Gastroesophageal sphincter (tissue), 4 donors: ENCODE measurements at regions not wholly inside any gene's neighbourhood (a gene's known extent, or its start where the extent isn't known, plus 50 kb on each side); places are given as distances from the start of the nearest gene placed in this dataset.

ENCODE experiments used
- ATAC-seq: fragments of 150-250 bp; one replicate; pipeline ENCODE4 v1.9.1; 2016; ENCODE audit warnings: mild to moderate bottlenecking, moderate library complexity
- H3K27ac ChIP-seq, 4 donors: fragments of 200-600 bp; sonication (generic) in 3 of 4; 1 replicate in 3 of 4; 2 replicates in 1 of 4; pipeline ENCODE4 v1.5.1; 2016 to 2019
- H3K27me3 ChIP-seq: fragments of 200-600 bp; sonication (generic); one replicate; pipeline ENCODE4 v1.5.1; 2019
- H3K36me3 ChIP-seq, 2 donors: fragments of 200-600 bp; sonication (generic); one replicate each; pipeline ENCODE4 v1.5.1; 2019; ENCODE audit warnings: control low read depth in 1 of 2
- H3K4me1 ChIP-seq, 3 donors: fragments of 200-600 bp; sonication (generic); 1 replicate in 2 of 3; 2 replicates in 1 of 3; pipeline ENCODE4 v1.5.1; 2016 to 2019; ENCODE audit warnings: control low read depth in 2 of 3
- H3K4me3 ChIP-seq, 2 donors: fragments of 200-600 bp; sonication (generic); one replicate each; pipeline ENCODE4 v1.5.1; 2019; ENCODE audit warnings: mild to moderate bottlenecking in 1 of 2, moderate library complexity in 1 of 2
- H3K9me3 ChIP-seq, 3 donors: fragments of 200-600 bp; sonication (generic); one replicate each; pipeline ENCODE4 v1.5.1; 2017 to 2019; ENCODE audit warnings: control low read depth in 2 of 3
- EP300 ChIP-seq: sonication (generic); formaldehyde crosslinking; IDR thresholded peaks from one replicate; pipeline ENCODE4 v1.6.1; 2017; ENCODE audit warnings: antibody characterized with exemption, mild to moderate bottlenecking
- POLR2A ChIP-seq, 2 donors: fragments of 450-650 bp; IDR thresholded peaks; one replicate each; pipeline ENCODE4 v1.6.1; 2017; ENCODE audit warnings: antibody characterized with exemption in 2 of 2, mild to moderate bottlenecking in 2 of 2, moderate library complexity in 1 of 2
- POLR2AphosphoS5 ChIP-seq: sonication (generic); formaldehyde crosslinking; IDR thresholded peaks from one replicate; pipeline ENCODE4 v1.6.1; 2017; ENCODE audit warnings: antibody characterized with exemption
- WGBS, 2 donors: methylation state at CpG; one replicate each; pipeline ENCODE4 v1.1.5; 2018; ENCODE audit warnings: low coverage in 1 of 2; 5-methylcytosine and 5-hydroxymethylcytosine counted together
- TF ChIP-seq, protein P1 (sequence below), 4 experiments: fragments of 200-600 bp in 2 of 4; fragments of 450-650 bp in 2 of 4; sonication (generic) in 1 of 4; IDR thresholded peaks; one replicate each; pipeline ENCODE4 v1.5.1; 2017 to 2019; ENCODE audit warnings: antibody characterized with exemption in 4 of 4, mild to moderate bottlenecking in 2 of 4, moderate library complexity in 2 of 4

DNA sequence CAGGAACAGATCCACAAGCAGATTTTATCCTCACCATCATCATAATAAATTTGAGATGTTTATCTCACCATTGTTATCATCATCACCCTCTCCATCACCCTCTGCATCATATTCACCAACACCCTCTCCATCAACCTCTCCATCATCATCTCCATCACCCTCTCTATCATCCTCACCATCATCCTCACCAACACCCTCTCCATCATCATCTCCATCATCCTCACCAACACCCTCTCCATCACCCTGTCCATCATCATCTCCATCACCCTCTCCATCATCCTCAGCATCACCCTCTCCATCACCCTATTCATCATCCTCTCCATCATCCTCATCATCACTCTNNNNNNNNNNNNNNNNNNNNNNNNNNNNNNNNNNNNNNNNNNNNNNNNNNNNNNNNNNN, 567.0 kb upstream of the SGCD start:
- Histone ChIP-seq H3K27me3 (no peaks in the 10 kb centered on the region), H3K4me1 (no peaks in the 10 kb centered on the region), H3K27ac (no peak overlapping the region), H3K36me3 (no peaks in the 10 kb centered on the region), H3K4me3 (no peak overlapping the region), H3K9me3 (no peaks in the 10 kb centered on the region)
- TF ChIP-seq POLR2A (IDR thresholded peaks at IDR 0.05) (no peak), EP300 (no peak), POLR2AphosphoS5 (no peak)
- TF ChIP-seq, protein P1, sequence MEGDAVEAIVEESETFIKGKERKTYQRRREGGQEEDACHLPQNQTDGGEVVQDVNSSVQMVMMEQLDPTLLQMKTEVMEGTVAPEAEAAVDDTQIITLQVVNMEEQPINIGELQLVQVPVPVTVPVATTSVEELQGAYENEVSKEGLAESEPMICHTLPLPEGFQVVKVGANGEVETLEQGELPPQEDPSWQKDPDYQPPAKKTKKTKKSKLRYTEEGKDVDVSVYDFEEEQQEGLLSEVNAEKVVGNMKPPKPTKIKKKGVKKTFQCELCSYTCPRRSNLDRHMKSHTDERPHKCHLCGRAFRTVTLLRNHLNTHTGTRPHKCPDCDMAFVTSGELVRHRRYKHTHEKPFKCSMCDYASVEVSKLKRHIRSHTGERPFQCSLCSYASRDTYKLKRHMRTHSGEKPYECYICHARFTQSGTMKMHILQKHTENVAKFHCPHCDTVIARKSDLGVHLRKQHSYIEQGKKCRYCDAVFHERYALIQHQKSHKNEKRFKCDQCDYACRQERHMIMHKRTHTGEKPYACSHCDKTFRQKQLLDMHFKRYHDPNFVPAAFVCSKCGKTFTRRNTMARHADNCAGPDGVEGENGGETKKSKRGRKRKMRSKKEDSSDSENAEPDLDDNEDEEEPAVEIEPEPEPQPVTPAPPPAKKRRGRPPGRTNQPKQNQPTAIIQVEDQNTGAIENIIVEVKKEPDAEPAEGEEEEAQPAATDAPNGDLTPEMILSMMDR (IDR thresholded peaks at IDR 0.05): no peak
- no peak for ATAC-seq

GRCh38 chr5:155761502-155761901, 565.5 kb upstream of the SGCD start:
- Histone ChIP-seq H3K27me3 (no peaks in the 10 kb centered on the region), H3K9me3 (no peaks in the 10 kb centered on the region), H3K4me3 (no peak overlapping the region), H3K36me3 (no peaks in the 10 kb centered on the region), H3K27ac (no peak overlapping the region), H3K4me1 (no peaks in the 10 kb centered on the region)
- no peak for ATAC-seq
- no peak for TF ChIP-seq EP300
- TF ChIP-seq, protein P1 (IDR thresholded peaks at IDR 0.05): no peak
- TF ChIP-seq POLR2AphosphoS5: no peak
- no peak for TF ChIP-seq POLR2A (IDR thresholded peaks at IDR 0.05)
- WGBS, 2 donors: 97 to 100% methylated on average over 1 to 2 of the region's 2 CpGs

- Histone ChIP-seq H3K4me1 (no peaks in the 10 kb centered on the region), H3K4me3 (no peak overlapping the region), H3K27ac (no peak overlapping the region), H3K36me3 (no peaks in the 10 kb centered on the region), H3K27me3 (no peaks in the 10 kb centered on the region), H3K9me3 (no peaks in the 10 kb centered on the region)
- 90 to 100% methylated on average over 1 to 2 of the region's 2 CpGs for WGBS, 2 donors
- no peak for ATAC-seq
- no peak for TF ChIP-seq POLR2AphosphoS5
- TF ChIP-seq, protein P1 (IDR thresholded peaks at IDR 0.05): no peak
- TF ChIP-seq POLR2A (IDR thresholded peaks at IDR 0.05): no peak
- TF ChIP-seq EP300: no peak
Measured at GRCh38 chr5:155765715-155766114, 561.2 kb upstream of the SGCD start.

- H3K4me3 ChIP-seq: no peak overlapping the region
- H3K9me3 ChIP-seq: no peaks in the 10 kb centered on the region
- ATAC-seq: no peak
- H3K36me3 ChIP-seq: no peaks in the 10 kb centered on the region
- H3K27me3 ChIP-seq: no peaks in the 10 kb centered on the region
- H3K27ac ChIP-seq: no peak overlapping the region
- no peak for TF ChIP-seq POLR2A (IDR thresholded peaks at IDR 0.05)
- TF ChIP-seq, protein P1 (IDR thresholded peaks at IDR 0.05): no peak
- no peak for TF ChIP-seq POLR2AphosphoS5
- TF ChIP-seq EP300: no peak
- H3K4me1 ChIP-seq: no peaks in the 10 kb centered on the region
- 59 to 65% methylated on average over 2 of the region's 2 CpGs for WGBS, 2 donors
Measured at GRCh38 chr5:155767470-155767869, 559.5 kb upstream of the SGCD start.

DNA sequence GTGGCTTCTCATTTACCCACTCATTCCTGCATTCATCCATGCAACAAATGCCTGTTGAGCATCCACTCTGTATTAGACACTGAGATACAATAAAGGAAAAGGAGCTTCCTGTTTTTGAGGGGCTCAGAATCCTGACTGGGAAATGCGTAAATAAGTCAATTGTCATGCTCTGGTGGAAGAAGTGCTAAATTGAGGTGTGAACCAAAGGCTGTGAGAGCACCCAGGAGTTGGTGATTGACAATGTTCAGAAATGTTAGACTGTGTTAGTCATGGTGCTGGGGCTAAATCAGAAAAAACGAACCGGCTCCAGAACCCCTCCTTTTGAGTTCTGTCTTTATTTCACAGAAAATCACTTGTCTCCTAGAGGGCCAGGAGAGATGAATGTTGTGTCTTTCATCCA, 558.6 kb upstream of the SGCD start:
- Histone ChIP-seq H3K4me3 (no peak overlapping the region), H3K27me3 (no peaks in the 10 kb centered on the region), H3K4me1 (no peaks in the 10 kb centered on the region), H3K27ac (no peak overlapping the region), H3K9me3 (no peaks in the 10 kb centered on the region), H3K36me3 (no peaks in the 10 kb centered on the region)
- TF ChIP-seq POLR2AphosphoS5 (no peak), EP300 (no peak), POLR2A (IDR thresholded peaks at IDR 0.05) (no peak)
- TF ChIP-seq, protein P1 (IDR thresholded peaks at IDR 0.05): no peak
- no peak for ATAC-seq
- 87 to 97% methylated on average over 3 of the region's 3 CpGs for WGBS, 2 donors
